ENCODE measurements at regions not wholly inside any gene's neighbourhood (a gene's known extent, or its start where the extent isn't known, plus 50 kb on each side); places are given as distances from the start of the nearest gene placed in this dataset.

DNA sequence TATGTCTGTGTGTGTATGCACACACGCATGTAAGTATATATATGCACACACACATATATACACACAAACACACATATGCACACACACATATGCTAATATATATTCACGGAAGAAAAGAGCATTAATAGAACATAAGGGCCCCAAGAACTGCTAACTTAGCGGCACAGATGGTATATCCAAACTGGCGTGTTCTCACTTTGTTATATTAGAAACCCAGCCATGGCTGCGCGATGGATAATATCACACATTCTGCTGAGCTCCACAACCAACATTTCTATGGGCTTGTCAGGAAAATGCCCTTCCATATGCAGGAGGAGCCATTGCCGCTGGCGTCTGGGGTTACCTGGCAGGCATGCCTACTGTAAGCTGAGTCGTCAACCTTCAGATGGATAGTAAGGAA lies 122.1 kb downstream of the TTLL2 start:
- ChIA-PET CTCF (interaction anchor here (1.4 kb wide), 1 partner anchor 78 kb away, joined by 3 read pairs; no protein-coding TSS in a partner anchor), POLR2A (no interaction called here)
- TF ChIP-seq, protein P1, sequence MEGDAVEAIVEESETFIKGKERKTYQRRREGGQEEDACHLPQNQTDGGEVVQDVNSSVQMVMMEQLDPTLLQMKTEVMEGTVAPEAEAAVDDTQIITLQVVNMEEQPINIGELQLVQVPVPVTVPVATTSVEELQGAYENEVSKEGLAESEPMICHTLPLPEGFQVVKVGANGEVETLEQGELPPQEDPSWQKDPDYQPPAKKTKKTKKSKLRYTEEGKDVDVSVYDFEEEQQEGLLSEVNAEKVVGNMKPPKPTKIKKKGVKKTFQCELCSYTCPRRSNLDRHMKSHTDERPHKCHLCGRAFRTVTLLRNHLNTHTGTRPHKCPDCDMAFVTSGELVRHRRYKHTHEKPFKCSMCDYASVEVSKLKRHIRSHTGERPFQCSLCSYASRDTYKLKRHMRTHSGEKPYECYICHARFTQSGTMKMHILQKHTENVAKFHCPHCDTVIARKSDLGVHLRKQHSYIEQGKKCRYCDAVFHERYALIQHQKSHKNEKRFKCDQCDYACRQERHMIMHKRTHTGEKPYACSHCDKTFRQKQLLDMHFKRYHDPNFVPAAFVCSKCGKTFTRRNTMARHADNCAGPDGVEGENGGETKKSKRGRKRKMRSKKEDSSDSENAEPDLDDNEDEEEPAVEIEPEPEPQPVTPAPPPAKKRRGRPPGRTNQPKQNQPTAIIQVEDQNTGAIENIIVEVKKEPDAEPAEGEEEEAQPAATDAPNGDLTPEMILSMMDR (IDR thresholded peaks at IDR 0.05; ENCODE audit: control extremely low read depth, extremely low read depth, low read depth, missing control alignments): no peak
- DNase-seq (ENCODE audit: extremely low spot score): no peak

GRCh38 chr6:167448378-167448777 lies 123.5 kb downstream of the TTLL2 start:
- POLR2A ChIA-PET: no interaction called here
- TF ChIP-seq, protein P1 (IDR thresholded peaks at IDR 0.05; ENCODE audit: control extremely low read depth, extremely low read depth, low read depth, missing control alignments): no peak
- no peak for DNase-seq (ENCODE audit: extremely low spot score)
- CTCF ChIA-PET: no interaction called here

GRCh38 chr6:167449094-167449861 lies 124.4 kb downstream of the TTLL2 start:
- DNase-seq (ENCODE audit: extremely low spot score): no peak
- CTCF ChIA-PET: no interaction called here
- TF ChIP-seq, protein P1 (IDR thresholded peaks at IDR 0.05; ENCODE audit: control extremely low read depth, extremely low read depth, low read depth, missing control alignments): no peak
- POLR2A ChIA-PET: no interaction called here

DNA sequence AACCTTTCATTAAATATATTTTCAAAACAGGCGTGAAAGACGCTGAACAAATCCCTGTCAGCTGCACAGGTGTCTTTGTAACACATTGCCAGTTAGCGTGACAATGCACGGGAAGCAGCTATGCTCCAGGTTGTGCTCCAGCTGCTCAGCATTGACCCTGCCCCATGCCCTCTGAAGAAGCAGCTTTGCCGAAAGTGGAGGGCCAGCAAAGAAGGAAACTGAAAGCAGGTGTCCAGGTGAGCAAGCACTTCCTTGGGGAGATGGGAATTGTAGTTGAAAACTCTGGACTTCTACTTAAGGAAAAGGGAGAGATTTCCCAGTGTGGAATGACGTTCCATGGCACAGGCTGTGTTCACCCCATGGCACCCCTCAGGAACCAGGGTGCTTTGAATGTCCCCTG lies 125.7 kb downstream of the TTLL2 start:
- no peak for DNase-seq (ENCODE audit: extremely low spot score)
- ChIA-PET POLR2A (no interaction called here), CTCF (interaction anchor here (1.2 kb wide), 1 partner anchor 11 kb away, joined by 3 read pairs; no protein-coding TSS in a partner anchor)
- TF ChIP-seq, protein P1 (IDR thresholded peaks at IDR 0.05; ENCODE audit: control extremely low read depth, extremely low read depth, low read depth, missing control alignments): no peak

GRCh38 chr6:167452338-167453081 lies 127.6 kb downstream of the TTLL2 start:
- POLR2A ChIA-PET: no interaction called here
- CTCF ChIA-PET: no interaction called here
- TF ChIP-seq, protein P1 (IDR thresholded peaks at IDR 0.05; ENCODE audit: control extremely low read depth, extremely low read depth, low read depth, missing control alignments): no peak
- DNase-seq (ENCODE audit: extremely low spot score): no peak

GRCh38 chr6:167453082-167453446 lies 128.2 kb downstream of the TTLL2 start:
- POLR2A ChIA-PET: no interaction called here

More at GRCh38 chr6:167453082-167453446, 128.2 kb downstream of the TTLL2 start:
- DNase-seq (ENCODE audit: extremely low spot score): no peak
- TF ChIP-seq, protein P1 (IDR thresholded peaks at IDR 0.05; ENCODE audit: control extremely low read depth, extremely low read depth, low read depth, missing control alignments): no peak
- CTCF ChIA-PET: no interaction called here

Measured in GM10248 (cell line).